HUES6 (cell line): ENCODE measurements at regions not wholly inside any gene's neighbourhood (a gene's known extent, or its start where the extent isn't known, plus 50 kb on each side); places are given as distances from the start of the nearest gene placed in this dataset.

ENCODE experiments used
- H3K27ac ChIP-seq: 2 replicates; pipeline ENCODE4 v1.7.0; 2013; ENCODE audit warnings: low read depth, mild to moderate bottlenecking, low read length, inconsistent platforms
- H3K27me3 ChIP-seq: 2 replicates; pipeline ENCODE4 v1.6.1; 2013; ENCODE audit warnings: low read length; ENCODE audit not compliant: control insufficient read depth, insufficient read depth
- H3K36me3 ChIP-seq: 2 replicates; pipeline ENCODE4 v1.6.1; 2013; ENCODE audit warnings: low read length; ENCODE audit not compliant: control insufficient read depth, insufficient read depth
- H3K4me1 ChIP-seq: 2 replicates; pipeline ENCODE4 v1.6.1; 2013; ENCODE audit warnings: low read length; ENCODE audit not compliant: control insufficient read depth, insufficient read depth
- H3K4me3 ChIP-seq: 2 replicates; pipeline ENCODE4 v1.5.1; 2013; ENCODE audit warnings: low read depth, low read length
- H3K9ac ChIP-seq: one replicate; pipeline ENCODE4 v1.6.1; 2013; ENCODE audit warnings: mild to moderate bottlenecking, low read length
- H3K9me3 ChIP-seq: 2 replicates; pipeline ENCODE4 v1.6.1; 2013; ENCODE audit warnings: low read depth, low read length; ENCODE audit not compliant: control insufficient read depth, insufficient read depth

GRCh38 chr12:115101520-115101919, 417.5 kb upstream of the TBX3 start:
- H3K27me3 ChIP-seq = no peaks in the 10 kb centered on the region

GRCh38 chr12:115097416-115097815, 413.4 kb upstream of the TBX3 start:
- Histone ChIP-seq H3K36me3 (no peaks in the 10 kb centered on the region), H3K27ac (no peak overlapping the region)

More at GRCh38 chr12:115101520-115101919, 417.5 kb upstream of the TBX3 start:
- Histone ChIP-seq H3K9ac (no peak overlapping the region), H3K9me3 (no peaks in the 10 kb centered on the region), H3K27ac (no peak overlapping the region), H3K36me3 (no peaks in the 10 kb centered on the region), H3K4me3 (no peak overlapping the region), H3K4me1 (peaks cover 5% of the 10 kb centered on the region; the same call in 1 of the 2 replicates)

GRCh38 chr12:115096588-115097397, 412.8 kb upstream of the TBX3 start:
- Histone ChIP-seq H3K27me3 (no peaks in the 10 kb centered on the region), H3K4me1 (no peaks in the 10 kb centered on the region), H3K9me3 (no peaks in the 10 kb centered on the region), H3K4me3 (no peak overlapping the region), H3K9ac (no peak overlapping the region), H3K27ac (no peak overlapping the region), H3K36me3 (no peaks in the 10 kb centered on the region)

More at GRCh38 chr12:115097416-115097815, 413.4 kb upstream of the TBX3 start:
- no peak overlapping the region for H3K9ac ChIP-seq
- no peaks in the 10 kb centered on the region for H3K4me1 ChIP-seq
- no peaks in the 10 kb centered on the region for H3K27me3 ChIP-seq
- H3K4me3 ChIP-seq = no peak overlapping the region
- no peaks in the 10 kb centered on the region for H3K9me3 ChIP-seq

- Histone ChIP-seq H3K4me3 (no peak overlapping the region), H3K27ac (no peak overlapping the region), H3K36me3 (no peaks in the 10 kb centered on the region), H3K9me3 (no peaks in the 10 kb centered on the region), H3K27me3 (no peaks in the 10 kb centered on the region), H3K4me1 (no peaks in the 10 kb centered on the region), H3K9ac (no peak overlapping the region)
These were observed 411.2 kb upstream of the TBX3 start for GRCh38 chr12:115095073-115095748.

- Histone ChIP-seq H3K36me3 (no peaks in the 10 kb centered on the region), H3K9ac (no peak overlapping the region), H3K27me3 (no peaks in the 10 kb centered on the region), H3K27ac (no peak overlapping the region), H3K4me1 (no peaks in the 10 kb centered on the region), H3K9me3 (no peaks in the 10 kb centered on the region), H3K4me3 (no peak overlapping the region)
These were observed 410.3 kb upstream of the TBX3 start for GRCh38 chr12:115094163-115094816.

- H3K9ac ChIP-seq = no peak overlapping the region
- no peak overlapping the region for H3K27ac ChIP-seq
- H3K4me1 ChIP-seq = no peaks in the 10 kb centered on the region
- H3K9me3 ChIP-seq = no peaks in the 10 kb centered on the region
- no peaks in the 10 kb centered on the region for H3K36me3 ChIP-seq
- no peak overlapping the region for H3K4me3 ChIP-seq
- H3K27me3 ChIP-seq = no peaks in the 10 kb centered on the region
These were observed 409.3 kb upstream of the TBX3 start for GRCh38 chr12:115093261-115093660.

GRCh38 chr12:115090783-115091182, 406.8 kb upstream of the TBX3 start:
- Histone ChIP-seq H3K27me3 (no peaks in the 10 kb centered on the region), H3K9ac (no peak overlapping the region), H3K9me3 (no peaks in the 10 kb centered on the region), H3K4me3 (no peak overlapping the region), H3K36me3 (no peaks in the 10 kb centered on the region), H3K27ac (no peak overlapping the region), H3K4me1 (no peaks in the 10 kb centered on the region)

- Histone ChIP-seq H3K9me3 (no peaks in the 10 kb centered on the region), H3K9ac (no peak overlapping the region), H3K4me3 (no peak overlapping the region), H3K36me3 (no peaks in the 10 kb centered on the region), H3K4me1 (no peaks in the 10 kb centered on the region), H3K27me3 (no peaks in the 10 kb centered on the region), H3K27ac (no peak overlapping the region)
These were observed 405.2 kb upstream of the TBX3 start for GRCh38 chr12:115088995-115089841.

- Histone ChIP-seq H3K9ac (no peak overlapping the region), H3K9me3 (no peaks in the 10 kb centered on the region), H3K27me3 (no peaks in the 10 kb centered on the region), H3K4me3 (no peak overlapping the region), H3K36me3 (no peaks in the 10 kb centered on the region), H3K27ac (no peak overlapping the region), H3K4me1 (no peaks in the 10 kb centered on the region)
These were observed 404.5 kb upstream of the TBX3 start for GRCh38 chr12:115088328-115088994.

GRCh38 chr12:115085594-115085993, 401.6 kb upstream of the TBX3 start:
- Histone ChIP-seq H3K27me3 (no peaks in the 10 kb centered on the region), H3K9me3 (no peaks in the 10 kb centered on the region), H3K27ac (no peak overlapping the region), H3K4me1 (no peaks in the 10 kb centered on the region), H3K4me3 (no peak overlapping the region), H3K9ac (no peak overlapping the region), H3K36me3 (no peaks in the 10 kb centered on the region)
